ENCODE measurements at regions not wholly inside any gene's neighbourhood (a gene's known extent, or its start where the extent isn't known, plus 50 kb on each side); places are given as distances from the start of the nearest gene placed in this dataset.

DNA sequence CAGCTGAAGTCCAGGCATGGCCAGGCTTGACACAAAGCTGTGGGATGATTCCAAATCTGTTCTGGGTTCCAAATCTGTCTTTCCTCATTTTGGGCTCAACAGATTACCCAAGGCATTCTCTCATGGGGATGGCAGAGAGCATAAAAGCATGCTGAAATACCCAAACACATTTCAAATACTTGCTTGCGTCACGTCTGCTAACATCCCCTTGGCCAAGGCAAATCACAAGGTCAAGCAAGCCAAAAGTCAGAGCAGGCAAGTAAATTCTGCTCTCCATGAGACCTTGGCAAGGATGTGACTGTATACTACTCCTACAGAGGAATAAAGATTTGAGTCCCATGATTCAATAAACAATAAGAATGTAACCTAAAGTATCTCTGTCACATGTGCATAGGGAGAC is 306.7 kb downstream of the EPB41L4A start:
- no peak for DNase-seq (ENCODE audit: low read depth)
- TF ChIP-seq POLR2A (IDR thresholded peaks at IDR 0.05; ENCODE audit: extremely low read depth, insufficient read length) (no peak), MYC (IDR thresholded peaks at IDR 0.05; ENCODE audit: low read depth, low read length) (no peak)
- TF ChIP-seq, protein P1, sequence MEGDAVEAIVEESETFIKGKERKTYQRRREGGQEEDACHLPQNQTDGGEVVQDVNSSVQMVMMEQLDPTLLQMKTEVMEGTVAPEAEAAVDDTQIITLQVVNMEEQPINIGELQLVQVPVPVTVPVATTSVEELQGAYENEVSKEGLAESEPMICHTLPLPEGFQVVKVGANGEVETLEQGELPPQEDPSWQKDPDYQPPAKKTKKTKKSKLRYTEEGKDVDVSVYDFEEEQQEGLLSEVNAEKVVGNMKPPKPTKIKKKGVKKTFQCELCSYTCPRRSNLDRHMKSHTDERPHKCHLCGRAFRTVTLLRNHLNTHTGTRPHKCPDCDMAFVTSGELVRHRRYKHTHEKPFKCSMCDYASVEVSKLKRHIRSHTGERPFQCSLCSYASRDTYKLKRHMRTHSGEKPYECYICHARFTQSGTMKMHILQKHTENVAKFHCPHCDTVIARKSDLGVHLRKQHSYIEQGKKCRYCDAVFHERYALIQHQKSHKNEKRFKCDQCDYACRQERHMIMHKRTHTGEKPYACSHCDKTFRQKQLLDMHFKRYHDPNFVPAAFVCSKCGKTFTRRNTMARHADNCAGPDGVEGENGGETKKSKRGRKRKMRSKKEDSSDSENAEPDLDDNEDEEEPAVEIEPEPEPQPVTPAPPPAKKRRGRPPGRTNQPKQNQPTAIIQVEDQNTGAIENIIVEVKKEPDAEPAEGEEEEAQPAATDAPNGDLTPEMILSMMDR (IDR thresholded peaks at IDR 0.05; ENCODE audit: low read depth, low read length) = no peak
- TF ChIP-seq, protein P2, sequence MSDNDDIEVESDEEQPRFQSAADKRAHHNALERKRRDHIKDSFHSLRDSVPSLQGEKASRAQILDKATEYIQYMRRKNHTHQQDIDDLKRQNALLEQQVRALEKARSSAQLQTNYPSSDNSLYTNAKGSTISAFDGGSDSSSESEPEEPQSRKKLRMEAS (IDR thresholded peaks at IDR 0.05; ENCODE audit: low read depth, low read length) = no peak
- H3K4me3 ChIP-seq (ENCODE audit: low read depth, low read length) = no peak overlapping the region

DNA sequence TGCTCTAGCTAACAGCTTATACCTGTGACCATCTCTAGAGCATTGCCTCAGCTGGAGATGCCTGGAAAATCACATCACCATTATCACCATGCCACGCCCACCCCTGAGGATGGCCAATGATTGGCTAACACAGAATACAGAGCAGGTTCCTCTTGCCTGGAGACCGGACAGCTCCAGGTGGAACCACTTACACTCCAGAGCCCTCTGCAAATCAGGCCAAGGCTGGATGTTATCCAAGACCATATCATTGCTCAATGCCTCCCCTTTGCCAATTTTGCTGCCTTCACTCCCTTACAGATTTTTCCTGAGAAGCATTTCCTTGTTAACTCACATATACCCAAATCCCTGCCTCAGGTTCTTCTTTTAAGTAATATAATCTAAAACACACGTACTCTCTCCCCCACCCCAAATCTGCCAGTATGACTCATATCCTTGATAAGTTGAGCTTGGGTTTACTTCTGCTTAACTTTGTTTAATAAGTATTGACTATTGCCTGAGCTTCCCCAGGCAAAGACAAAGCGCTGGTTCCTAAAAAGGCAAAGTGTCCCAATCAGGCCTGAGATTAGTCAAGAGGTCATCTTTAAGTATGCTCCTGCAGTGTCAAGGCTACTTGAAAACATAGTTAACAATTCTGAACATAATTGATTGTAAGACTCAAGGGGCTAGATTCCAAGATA is 309.6 kb downstream of the EPB41L4A start:
- DNase-seq (ENCODE audit: low read depth) = peak; percentile 39
- H3K4me3 ChIP-seq (ENCODE audit: low read depth, low read length) = no peak overlapping the region
- TF ChIP-seq POLR2A (IDR thresholded peaks at IDR 0.05; ENCODE audit: extremely low read depth, insufficient read length) (no peak), MYC (IDR thresholded peaks at IDR 0.05; ENCODE audit: low read depth, low read length) (no peak)
- TF ChIP-seq, protein P1 (IDR thresholded peaks at IDR 0.05; ENCODE audit: low read depth, low read length) = no peak
- TF ChIP-seq, protein P2 (IDR thresholded peaks at IDR 0.05; ENCODE audit: low read depth, low read length) = no peak

DNA sequence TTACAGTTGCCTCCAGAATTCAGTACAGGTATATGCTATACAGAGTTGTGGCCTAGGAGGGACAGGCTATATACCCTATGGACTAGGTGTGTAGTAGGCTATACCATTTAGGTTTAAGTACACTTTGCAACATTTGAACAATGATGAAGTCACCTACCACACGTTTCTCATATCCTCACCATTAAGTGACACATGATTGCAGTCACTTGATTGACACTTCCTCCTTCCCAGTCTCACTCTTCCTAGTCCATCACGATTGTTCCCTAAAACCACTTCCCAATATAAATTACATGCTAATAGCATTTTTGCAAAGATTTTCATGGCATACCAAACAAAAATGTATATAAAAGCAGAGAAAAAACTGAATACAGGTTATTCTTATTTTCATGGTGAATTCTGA is 312.2 kb downstream of the EPB41L4A start:
- TF ChIP-seq, protein P2 (IDR thresholded peaks at IDR 0.05; ENCODE audit: low read depth, low read length) = no peak
- TF ChIP-seq POLR2A (IDR thresholded peaks at IDR 0.05; ENCODE audit: extremely low read depth, insufficient read length) (no peak), MYC (IDR thresholded peaks at IDR 0.05; ENCODE audit: low read depth, low read length) (no peak)
- TF ChIP-seq, protein P1 (IDR thresholded peaks at IDR 0.05; ENCODE audit: low read depth, low read length) = no peak
- no peak for DNase-seq (ENCODE audit: low read depth)
- H3K4me3 ChIP-seq (ENCODE audit: low read depth, low read length) = no peak overlapping the region

DNA sequence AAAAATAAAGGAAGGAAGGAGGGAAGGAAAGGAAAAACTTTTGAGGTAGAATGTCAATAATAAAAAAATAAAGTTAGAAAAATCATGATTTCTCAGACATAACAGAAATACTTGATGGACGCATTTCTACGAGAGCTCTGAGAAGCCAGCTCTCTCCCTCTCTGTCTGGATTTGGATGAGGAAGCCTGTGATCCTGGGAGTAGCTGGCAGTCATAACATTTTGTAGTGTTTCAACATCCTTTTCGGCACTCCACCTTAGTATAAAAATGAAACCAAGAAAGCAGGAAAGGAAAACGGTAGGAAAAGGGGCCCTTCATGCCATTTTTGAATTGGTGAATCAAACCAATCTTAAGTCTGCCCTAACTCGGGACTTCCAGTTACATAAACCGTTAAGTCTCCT is 321.3 kb downstream of the EPB41L4A start:
- DNase-seq (ENCODE audit: low read depth) = no peak
- H3K4me3 ChIP-seq (ENCODE audit: low read depth, low read length) = no peak overlapping the region
- TF ChIP-seq, protein P2 (IDR thresholded peaks at IDR 0.05; ENCODE audit: low read depth, low read length) = no peak
- TF ChIP-seq POLR2A (IDR thresholded peaks at IDR 0.05; ENCODE audit: extremely low read depth, insufficient read length) (no peak), MYC (IDR thresholded peaks at IDR 0.05; ENCODE audit: low read depth, low read length) (no peak)
- TF ChIP-seq, protein P1 (IDR thresholded peaks at IDR 0.05; ENCODE audit: low read depth, low read length) = no peak

DNA sequence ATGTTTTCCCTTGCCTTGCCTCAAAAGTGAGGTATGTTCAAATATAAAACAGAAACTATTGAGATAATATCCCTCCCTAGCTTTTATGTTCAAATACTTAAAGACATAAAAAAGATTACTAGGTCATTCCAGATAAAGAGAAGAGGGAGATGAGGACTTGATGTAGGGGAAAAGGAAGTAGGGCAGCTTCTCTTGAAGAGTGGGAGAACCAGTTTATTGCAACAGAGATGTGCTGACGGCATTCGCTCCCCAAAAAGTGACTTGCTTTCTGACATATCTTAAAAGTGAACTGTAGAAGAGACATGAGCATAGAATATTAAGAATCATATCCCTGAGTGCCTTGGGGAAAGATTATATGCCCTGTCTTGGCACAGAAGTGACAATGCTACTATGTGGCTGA is 330.2 kb upstream of the NREP start:
- DNase-seq (ENCODE audit: low read depth) = no peak
- H3K4me3 ChIP-seq (ENCODE audit: low read depth, low read length) = no peak overlapping the region
- TF ChIP-seq, protein P2 (IDR thresholded peaks at IDR 0.05; ENCODE audit: low read depth, low read length) = no peak
- TF ChIP-seq POLR2A (IDR thresholded peaks at IDR 0.05; ENCODE audit: extremely low read depth, insufficient read length) (no peak), MYC (IDR thresholded peaks at IDR 0.05; ENCODE audit: low read depth, low read length) (no peak)
- TF ChIP-seq, protein P1 (IDR thresholded peaks at IDR 0.05; ENCODE audit: low read depth, low read length) = no peak
